Kidney glomerular epithelial cell (primary cell): ENCODE measurements at regions not wholly inside any gene's neighbourhood (a gene's known extent, or its start where the extent isn't known, plus 50 kb on each side); places are given as distances from the start of the nearest gene placed in this dataset.

Experiments
- DNase-seq: peaks from one replicate; lab custom pipeline; 2025; lab: John Stamatoyannopoulos, UW

GRCh38 chr1:232381394-232382100 is 248.4 kb downstream of the SIPA1L2 start:
- DNase-seq = peak; percentile 47

GRCh38 chr1:232380596-232380995 is 249.3 kb downstream of the SIPA1L2 start:
- DNase-seq = no peak

GRCh38 chr1:232380131-232380530 is 249.8 kb downstream of the SIPA1L2 start:
- no peak for DNase-seq

GRCh38 chr1:232379063-232379434 is 250.9 kb downstream of the SIPA1L2 start:
- no peak for DNase-seq

- no peak for DNase-seq
These were observed 251.5 kb downstream of the SIPA1L2 start for GRCh38 chr1:232378266-232379062.

GRCh38 chr1:232377494-232377770 is 252.5 kb downstream of the SIPA1L2 start:
- no peak for DNase-seq

- no peak for DNase-seq
These were observed 253.1 kb downstream of the SIPA1L2 start for GRCh38 chr1:232376632-232377493.

- DNase-seq = no peak
These were observed 257.0 kb downstream of the SIPA1L2 start for GRCh38 chr1:232372841-232373440.

DNA sequence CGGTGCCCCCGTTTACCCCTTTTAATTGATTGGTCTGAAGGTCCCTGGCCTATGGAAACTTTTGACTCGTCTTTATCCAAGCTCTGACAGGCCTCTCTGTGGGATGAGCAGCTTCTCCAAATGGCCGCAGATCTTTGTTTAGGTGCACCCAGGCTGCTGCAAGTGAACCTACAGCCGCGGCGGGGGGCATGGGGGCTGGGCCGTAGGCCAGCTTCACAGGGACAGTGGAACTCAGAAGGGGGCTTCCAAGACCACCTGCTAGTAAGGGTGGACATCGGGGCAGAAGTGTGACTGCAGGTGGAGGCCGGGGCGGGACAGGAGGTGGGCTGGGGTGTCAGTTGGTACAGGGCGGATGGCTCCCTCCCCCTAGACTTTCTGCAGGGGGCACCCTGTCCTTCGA is 257.5 kb downstream of the SIPA1L2 start:
- no peak for DNase-seq

GRCh38 chr1:232369451-232370296 is 260.3 kb downstream of the SIPA1L2 start:
- DNase-seq = no peak

DNA sequence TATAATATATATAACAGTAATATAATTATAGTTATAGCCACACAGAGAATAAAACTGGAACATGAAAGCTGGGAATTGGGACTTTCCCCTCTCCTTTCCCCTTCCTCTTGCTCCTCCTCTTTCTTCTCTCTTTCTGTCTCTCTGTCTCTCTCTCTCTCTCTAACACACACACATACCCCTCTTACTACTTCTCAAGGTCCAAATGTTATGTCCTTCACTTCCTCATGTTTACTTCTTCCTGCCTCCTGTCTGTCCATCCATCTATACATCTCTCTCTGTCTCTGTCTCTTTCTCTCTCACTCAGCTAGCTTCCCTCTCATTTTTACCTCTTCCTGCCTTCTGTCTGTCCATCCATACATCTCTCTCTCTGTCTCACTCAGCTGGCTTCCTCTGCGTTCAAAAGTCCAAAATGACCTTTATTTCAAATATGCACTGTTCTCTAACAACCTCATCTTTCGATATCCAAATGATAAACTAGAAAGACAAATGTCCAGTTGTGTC is 261.1 kb downstream of the SIPA1L2 start:
- DNase-seq = no peak

GRCh38 chr1:232367293-232367692 is 262.6 kb downstream of the SIPA1L2 start:
- DNase-seq = no peak

- no peak for DNase-seq
These were observed 265.1 kb downstream of the SIPA1L2 start for GRCh38 chr1:232364654-232365382.

DNA sequence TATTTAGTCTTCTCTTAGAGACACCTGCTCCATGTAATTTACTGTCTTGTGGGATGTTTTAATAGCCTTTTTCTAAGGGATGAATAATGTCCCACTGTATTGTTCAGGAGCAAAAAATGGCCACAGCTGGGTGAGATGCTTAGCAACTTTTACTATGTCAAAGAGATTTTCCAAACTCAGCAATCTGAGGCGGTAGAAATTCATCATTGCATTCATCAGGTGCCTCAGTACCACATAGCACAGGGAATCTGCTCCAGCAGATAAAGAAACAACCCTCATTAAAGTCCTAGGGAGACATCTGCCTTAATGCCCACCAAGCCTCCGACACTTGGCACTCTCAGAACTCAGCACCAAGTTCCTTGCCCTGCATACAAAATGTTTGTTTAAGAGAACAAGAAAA is 266.9 kb downstream of the SIPA1L2 start:
- no peak for DNase-seq

DNA sequence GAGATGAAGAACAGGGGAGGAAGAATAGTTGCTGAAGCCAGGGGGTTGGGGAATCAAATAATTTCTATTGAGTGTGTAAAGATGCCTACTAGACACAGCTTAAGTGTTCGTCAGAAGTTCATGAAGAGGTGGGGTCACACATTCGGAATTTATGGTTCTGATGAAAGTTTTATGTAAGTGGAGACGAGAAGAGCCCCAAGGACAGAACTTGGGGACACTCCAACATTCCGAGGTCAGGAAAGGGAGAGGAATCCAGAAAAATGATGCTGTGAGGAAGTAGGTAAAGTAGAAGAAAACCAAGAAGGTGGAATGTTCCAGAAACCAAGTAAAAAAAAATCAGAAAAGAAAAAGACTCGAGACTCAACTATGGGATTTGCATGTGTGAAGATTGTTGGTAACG is 272.5 kb downstream of the SIPA1L2 start:
- no peak for DNase-seq

DNA sequence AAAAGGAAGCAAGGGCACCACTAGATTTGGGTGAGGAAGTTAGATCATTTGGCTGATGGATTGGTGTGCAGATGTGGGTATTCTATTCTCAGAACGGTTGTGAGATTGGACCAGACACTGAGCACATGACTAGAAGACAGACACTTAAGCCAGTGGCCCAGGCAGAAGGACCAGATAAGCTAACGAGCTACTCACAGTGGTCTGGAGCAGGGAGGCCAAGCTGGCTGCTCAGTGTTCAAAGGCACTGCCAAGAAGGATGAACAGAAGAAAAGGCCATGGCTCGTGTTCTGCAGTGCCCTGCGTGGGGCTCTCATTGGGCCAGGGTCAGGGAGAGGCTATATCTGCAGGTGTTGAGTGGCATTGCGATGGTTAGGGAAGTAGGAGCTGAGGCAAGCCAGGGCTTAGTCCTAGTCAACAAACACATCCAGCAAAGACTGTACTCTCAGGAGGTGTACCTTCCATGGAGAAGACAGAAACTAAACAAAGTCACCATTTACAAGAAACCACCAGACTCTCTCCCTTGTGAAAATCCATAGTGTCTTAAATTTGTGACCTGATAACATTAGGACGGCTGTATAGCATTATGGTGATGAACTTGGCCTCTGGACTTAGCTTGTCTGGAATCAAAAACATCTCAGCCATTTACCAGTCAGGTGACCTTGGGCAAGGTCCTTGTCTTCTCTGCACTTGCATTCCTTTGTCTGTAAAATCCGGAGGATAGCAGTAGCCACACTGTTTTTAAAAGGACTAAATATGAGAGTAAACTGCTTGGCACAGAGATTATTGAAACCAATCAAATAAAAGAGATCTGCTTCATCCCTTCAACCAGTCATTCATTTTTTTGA is 274.5 kb downstream of the SIPA1L2 start:
- no peak for DNase-seq

GRCh38 chr1:232353001-232353400 is 276.9 kb downstream of the SIPA1L2 start:
- no peak for DNase-seq

DNA sequence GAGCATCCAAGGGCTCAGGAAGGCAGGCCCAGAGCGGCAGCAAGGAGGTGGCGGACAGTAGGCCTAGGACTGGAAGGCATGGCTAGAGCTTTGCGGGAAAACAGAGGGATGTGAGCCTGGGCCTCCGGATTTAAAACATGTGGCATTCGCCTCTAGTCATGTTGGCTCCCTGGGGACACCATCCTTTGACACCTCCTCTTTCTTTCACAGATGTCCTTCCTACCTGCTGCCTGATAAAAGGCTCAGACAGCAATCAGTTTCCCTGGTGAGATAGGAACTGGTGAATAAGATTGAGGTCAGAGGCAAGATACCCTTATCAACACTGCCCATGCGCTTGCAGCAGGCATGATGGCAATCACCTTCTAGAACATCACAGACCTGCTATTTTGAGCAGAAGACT is 277.6 kb downstream of the SIPA1L2 start:
- DNase-seq = no peak

- DNase-seq = no peak
These were observed 278.6 kb downstream of the SIPA1L2 start for GRCh38 chr1:232351335-232351734.

DNA sequence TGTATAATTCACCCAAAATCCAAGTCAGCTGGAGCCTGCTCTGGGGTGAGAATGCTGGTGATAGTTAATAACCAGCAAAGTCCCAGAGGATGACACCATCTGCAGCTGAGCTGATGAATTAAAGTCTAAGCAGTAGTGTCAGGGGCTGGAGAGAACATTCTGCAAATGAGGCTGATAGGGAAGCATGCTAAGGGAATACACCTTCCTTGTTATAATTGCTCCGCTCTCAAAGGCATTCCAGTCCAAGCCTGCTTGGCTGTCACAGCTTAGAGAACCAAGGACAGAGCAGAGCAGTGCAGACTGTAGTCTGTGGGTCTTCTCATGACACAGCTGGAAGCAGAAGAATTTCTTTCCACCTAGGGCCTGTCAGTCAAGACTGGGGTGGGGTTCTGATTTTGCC is 283.1 kb downstream of the SIPA1L2 start:
- no peak for DNase-seq
